Kidney epithelial cell (primary cell): ENCODE measurements at regions not wholly inside any gene's neighbourhood (a gene's known extent, or its start where the extent isn't known, plus 50 kb on each side); places are given as distances from the start of the nearest gene placed in this dataset.

ENCODE experiments used
- DNase-seq: peaks from one replicate; pipeline ENCODE4 v3.0.0-alpha.2; 2010; ENCODE audit warnings: low read depth
- H3K27me3 ChIP-seq: 2 replicates; pipeline ENCODE4 v1.6.0; 2011; ENCODE audit warnings: low read length; ENCODE audit not compliant: control insufficient read depth, insufficient read depth
- H3K36me3 ChIP-seq: 2 replicates; pipeline ENCODE4 v1.5.1; 2011; ENCODE audit warnings: low read length; ENCODE audit not compliant: control insufficient read depth, insufficient read depth
- H3K4me3 ChIP-seq: 2 replicates; pipeline ENCODE4 v1.5.1; 2011; ENCODE audit warnings: low read depth, mild to moderate bottlenecking, control low read depth, low read length
- CTCF ChIP-seq: IDR thresholded peaks from 2 replicates; pipeline ENCODE4 v1.5.1; 2011; ENCODE audit warnings: mild to moderate bottlenecking, moderate library complexity, low read length, control low read depth, inconsistent platforms; ENCODE audit not compliant: insufficient read depth, poor library complexity, severe bottlenecking

- Histone ChIP-seq H3K36me3 (no peaks in the 10 kb centered on the region), H3K4me3 (no peak overlapping the region), H3K27me3 (no peaks in the 10 kb centered on the region)
- DNase-seq, result no peak
- TF ChIP-seq CTCF, result no peak
Measured at GRCh38 chr7:22874904-22875303, 52.3 kb upstream of the TOMM7 start.
